ENCODE measurements at regions not wholly inside any gene's neighbourhood (a gene's known extent, or its start where the extent isn't known, plus 50 kb on each side); places are given as distances from the start of the nearest gene placed in this dataset.

DNA sequence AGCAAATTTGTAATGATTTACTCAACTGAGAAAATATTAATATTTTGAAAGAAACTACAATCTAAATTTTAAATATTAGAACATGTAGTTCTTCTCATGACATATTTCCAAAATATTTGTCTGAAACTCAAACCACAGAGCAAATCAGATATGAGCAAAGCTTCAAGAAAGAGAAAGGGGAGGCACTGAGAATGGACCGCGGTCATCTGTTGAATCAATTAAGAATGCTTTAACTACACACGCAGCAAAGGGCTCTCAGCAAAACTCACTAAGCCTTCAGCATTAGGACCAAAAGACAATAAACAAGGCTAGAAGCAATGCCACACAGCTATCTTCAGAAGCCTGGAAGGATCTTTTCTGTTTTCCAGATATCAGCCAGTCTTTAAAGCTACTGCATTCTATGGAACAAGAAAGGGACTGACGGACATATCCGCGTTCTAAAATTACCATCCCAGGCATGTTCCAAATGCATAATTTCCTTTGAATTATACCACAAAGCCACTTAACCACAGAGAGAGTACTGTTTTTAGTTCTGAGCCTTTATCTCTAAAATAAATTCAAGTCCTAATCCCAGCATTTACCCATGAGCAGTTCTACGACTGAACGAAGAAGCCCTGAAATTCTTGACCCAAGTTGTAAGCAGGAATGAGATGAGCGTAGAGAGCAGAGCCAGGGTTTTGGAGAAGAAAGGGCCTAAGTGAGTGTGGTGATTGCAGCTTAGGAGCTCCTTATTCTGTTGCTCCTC, 513.5 kb downstream of the AGTPBP1 start:
- TF ChIP-seq, protein P1, sequence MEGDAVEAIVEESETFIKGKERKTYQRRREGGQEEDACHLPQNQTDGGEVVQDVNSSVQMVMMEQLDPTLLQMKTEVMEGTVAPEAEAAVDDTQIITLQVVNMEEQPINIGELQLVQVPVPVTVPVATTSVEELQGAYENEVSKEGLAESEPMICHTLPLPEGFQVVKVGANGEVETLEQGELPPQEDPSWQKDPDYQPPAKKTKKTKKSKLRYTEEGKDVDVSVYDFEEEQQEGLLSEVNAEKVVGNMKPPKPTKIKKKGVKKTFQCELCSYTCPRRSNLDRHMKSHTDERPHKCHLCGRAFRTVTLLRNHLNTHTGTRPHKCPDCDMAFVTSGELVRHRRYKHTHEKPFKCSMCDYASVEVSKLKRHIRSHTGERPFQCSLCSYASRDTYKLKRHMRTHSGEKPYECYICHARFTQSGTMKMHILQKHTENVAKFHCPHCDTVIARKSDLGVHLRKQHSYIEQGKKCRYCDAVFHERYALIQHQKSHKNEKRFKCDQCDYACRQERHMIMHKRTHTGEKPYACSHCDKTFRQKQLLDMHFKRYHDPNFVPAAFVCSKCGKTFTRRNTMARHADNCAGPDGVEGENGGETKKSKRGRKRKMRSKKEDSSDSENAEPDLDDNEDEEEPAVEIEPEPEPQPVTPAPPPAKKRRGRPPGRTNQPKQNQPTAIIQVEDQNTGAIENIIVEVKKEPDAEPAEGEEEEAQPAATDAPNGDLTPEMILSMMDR (IDR thresholded peaks at IDR 0.05): no peak
- Histone ChIP-seq H3K27ac (peak overlapping the region; percentile 6 to 46), H3K4me3 (peak overlapping the region; percentile 14)
- no peak for DNase-seq (ENCODE audit: low spot score)

DNA sequence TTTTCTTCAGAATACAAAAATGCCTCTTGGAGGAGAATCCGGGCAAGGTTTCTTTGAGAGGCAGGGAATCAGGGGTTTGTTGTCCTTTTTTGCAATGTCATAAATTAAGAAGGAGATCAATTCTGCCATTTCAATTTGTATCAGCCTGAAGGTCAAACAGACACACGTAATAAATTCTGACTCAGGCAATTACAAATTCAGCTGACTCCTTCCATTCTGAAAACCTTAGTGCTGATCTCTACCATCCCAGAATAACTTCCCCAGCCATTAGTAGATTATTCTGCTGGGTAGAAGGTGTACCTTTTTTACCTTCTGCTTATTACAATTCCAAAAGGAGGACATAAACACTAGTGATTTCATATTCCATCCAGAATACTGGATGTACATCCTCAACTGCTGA, 516.6 kb downstream of the AGTPBP1 start:
- Histone ChIP-seq H3K27ac (peak overlapping the region in 1 of 2 donors; percentile 27), H3K4me3 (no peak overlapping the region)
- TF ChIP-seq, protein P1 (IDR thresholded peaks at IDR 0.05): no peak
- DNase-seq (ENCODE audit: low spot score): no peak

DNA sequence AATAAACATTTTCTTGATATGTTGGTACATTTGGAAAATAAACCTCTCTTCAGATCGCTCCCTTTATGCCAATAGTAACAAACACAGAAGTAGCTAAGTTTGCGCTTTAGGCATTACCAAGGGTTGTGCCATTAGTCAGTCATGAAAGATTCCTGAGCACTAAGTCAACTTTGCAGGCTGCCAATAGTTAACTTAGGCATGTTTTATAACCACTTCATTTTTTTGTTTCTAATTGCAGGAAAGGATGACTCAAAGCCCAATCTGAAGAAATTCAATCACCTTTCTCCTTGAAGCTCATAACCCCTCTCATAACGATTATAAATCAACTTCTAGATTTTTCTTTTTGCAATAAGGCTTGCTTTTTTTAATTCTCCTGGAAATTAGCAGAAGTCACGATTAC, 517.0 kb downstream of the AGTPBP1 start:
- H3K4me3 ChIP-seq: no peak overlapping the region
- peak overlapping the region in 1 of 2 donors; percentile 72 for H3K27ac ChIP-seq
- TF ChIP-seq, protein P1 (IDR thresholded peaks at IDR 0.05): no peak
- DNase-seq (ENCODE audit: low spot score): no peak

DNA sequence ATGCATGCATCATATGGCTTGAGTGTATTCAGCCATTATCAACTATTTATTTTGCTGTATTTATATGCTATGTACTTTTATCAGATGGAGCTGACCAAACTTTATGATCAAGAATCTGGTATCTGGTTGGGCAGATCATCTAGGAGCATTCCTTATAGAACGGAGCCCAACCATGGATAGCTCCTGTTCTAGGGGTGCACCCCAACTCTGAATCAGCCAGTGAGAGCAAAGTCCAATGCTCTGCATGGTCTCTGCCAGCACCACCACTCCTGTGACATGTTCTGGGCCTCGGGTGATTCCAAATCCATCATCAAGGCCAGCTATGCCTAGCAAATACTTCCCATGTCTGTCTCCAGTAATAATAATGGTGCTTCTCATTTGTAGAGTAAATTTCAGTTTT, 517.5 kb downstream of the AGTPBP1 start:
- TF ChIP-seq, protein P1 (IDR thresholded peaks at IDR 0.05): no peak
- H3K27ac ChIP-seq: peak overlapping the region in 1 of 2 donors; percentile 72
- no peak overlapping the region for H3K4me3 ChIP-seq
- DNase-seq (ENCODE audit: low spot score): no peak

DNA sequence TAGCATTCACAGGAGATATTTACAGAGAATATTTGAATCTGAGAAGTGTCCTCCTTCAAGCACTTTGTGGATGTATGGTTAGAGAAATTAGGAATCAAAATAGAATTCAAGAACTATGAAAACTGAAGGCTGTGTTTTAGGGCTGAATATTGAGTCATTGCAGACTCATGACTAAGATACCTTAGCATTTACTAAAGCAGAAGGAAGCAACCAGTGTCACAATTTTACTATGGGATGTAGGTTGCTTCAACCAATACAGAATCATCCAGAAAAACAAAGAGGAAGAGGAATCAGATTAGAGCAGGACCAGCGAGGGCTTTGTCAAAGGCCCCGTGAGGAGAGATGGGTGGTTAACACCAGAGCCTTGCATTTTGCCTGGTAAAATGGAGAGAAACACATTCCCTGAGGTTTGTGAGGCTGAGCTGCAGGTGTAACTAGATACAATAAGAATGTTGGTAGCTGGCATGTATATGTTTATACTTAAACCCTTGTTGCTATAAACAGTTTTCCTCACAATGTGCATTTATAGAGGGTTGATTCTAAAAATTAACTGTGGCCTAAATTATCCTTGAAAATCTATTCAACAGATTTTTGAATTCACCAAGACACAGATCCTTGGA, 518.1 kb downstream of the AGTPBP1 start:
- Histone ChIP-seq H3K4me3 (no peak overlapping the region), H3K27ac (no peak overlapping the region)
- TF ChIP-seq, protein P1 (IDR thresholded peaks at IDR 0.05): no peak
- no peak for DNase-seq (ENCODE audit: low spot score)

DNA sequence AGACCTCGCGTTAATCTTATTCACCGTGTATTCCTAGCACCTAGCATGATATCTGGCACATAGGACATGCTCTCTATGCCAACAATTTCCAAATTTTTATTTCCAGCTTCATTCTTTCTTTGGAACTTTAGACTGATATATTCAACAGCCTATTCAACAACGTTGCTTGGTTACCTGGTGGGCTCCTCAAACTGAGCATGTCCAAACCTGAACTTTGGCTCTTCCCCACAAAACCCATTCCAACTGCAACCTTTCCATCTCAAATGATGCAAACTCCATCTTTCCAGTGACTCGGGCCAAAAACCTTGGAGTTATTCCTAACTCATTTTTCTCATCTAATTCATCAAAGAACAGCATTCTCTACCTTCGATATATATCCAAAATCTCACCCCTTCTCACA, 525.2 kb downstream of the AGTPBP1 start:
- TF ChIP-seq, protein P1 (IDR thresholded peaks at IDR 0.05): no peak
- no peak for DNase-seq (ENCODE audit: low spot score)
- no peak overlapping the region for H3K27ac ChIP-seq
- H3K4me3 ChIP-seq: no peak overlapping the region

DNA sequence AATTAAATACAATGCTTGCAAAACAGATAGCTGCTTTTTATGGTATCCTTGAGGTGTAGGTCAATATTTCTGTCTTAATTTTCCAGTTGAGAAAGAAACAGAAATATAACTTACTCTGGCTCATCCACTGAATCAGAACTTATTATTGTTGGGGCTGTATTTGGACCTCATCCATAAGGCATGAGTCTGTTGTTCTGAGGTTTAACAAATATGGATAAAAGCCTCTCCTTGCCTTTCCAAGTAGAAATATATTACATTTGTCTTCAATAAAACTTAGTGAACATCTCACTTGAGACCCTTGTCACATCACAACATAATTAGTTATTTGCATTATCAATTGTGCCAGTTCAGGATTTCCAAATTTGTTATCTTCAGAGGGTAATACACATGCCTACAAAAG, 525.8 kb downstream of the AGTPBP1 start:
- TF ChIP-seq, protein P1 (IDR thresholded peaks at IDR 0.05): no peak
- Histone ChIP-seq H3K27ac (no peak overlapping the region), H3K4me3 (no peak overlapping the region)
- no peak for DNase-seq (ENCODE audit: low spot score)
